ENCODE measurements at regions not wholly inside any gene's neighbourhood (a gene's known extent, or its start where the extent isn't known, plus 50 kb on each side); places are given as distances from the start of the nearest gene placed in this dataset.

DNA sequence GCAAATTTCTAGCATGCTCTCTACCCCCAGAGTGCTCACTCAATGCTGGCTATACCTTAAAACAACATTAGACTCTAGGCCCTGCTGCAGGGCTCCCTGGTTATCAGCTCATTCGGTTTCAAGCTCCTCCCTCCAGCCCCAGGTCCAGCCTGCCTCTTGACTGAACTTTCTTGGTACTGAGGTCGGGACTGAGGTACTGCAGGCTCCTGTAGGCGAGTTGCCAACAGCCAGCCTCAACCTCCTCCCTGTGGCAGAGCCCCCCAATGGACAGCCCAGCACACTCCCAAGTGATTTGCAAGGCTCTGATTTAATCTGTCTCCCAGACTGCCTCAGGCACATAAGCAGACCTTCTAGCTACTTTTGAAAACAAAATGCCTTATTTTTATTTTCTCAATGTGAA is 73.6 kb upstream of the EIF3M start:
- no peak for DNase-seq (ENCODE audit: low spot score)
- Mint-ChIP-seq H3K4me1 (ENCODE audit: low read depth) (no peaks in the 10 kb centered on the region), H3K27ac (ENCODE audit: unreplicated experiment) (no peak overlapping the region), H3K9me3 (ENCODE audit: low read depth) (no peaks in the 10 kb centered on the region), H3K27me3 (ENCODE audit: low read depth) (no peaks in the 10 kb centered on the region), H3K36me3 (ENCODE audit: low read depth) (no peaks in the 10 kb centered on the region), H3K4me3 (ENCODE audit: unreplicated experiment) (no peak overlapping the region)
- TF ChIP-seq, protein P1, sequence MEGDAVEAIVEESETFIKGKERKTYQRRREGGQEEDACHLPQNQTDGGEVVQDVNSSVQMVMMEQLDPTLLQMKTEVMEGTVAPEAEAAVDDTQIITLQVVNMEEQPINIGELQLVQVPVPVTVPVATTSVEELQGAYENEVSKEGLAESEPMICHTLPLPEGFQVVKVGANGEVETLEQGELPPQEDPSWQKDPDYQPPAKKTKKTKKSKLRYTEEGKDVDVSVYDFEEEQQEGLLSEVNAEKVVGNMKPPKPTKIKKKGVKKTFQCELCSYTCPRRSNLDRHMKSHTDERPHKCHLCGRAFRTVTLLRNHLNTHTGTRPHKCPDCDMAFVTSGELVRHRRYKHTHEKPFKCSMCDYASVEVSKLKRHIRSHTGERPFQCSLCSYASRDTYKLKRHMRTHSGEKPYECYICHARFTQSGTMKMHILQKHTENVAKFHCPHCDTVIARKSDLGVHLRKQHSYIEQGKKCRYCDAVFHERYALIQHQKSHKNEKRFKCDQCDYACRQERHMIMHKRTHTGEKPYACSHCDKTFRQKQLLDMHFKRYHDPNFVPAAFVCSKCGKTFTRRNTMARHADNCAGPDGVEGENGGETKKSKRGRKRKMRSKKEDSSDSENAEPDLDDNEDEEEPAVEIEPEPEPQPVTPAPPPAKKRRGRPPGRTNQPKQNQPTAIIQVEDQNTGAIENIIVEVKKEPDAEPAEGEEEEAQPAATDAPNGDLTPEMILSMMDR (IDR thresholded peaks at IDR 0.05), result no peak

DNA sequence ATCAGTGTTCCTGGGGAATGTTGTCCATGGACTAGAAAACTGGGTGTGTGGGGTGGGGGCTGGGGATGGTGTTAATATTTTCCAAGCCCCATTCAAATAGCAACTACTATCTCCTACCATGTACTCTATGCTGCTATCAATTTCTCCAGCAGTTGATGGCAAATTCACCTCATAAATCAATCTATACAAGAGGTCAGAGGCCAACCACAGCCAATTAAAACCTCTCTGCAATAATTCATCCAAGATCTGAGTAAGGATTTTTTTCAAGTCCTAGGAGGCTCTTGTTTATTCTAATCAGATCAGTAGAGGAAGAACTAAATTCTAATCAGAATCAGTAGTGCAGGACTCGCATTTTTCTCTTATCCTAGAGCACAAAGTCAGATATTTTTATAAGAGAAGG is 73.4 kb upstream of the WT1 start:
- no peak overlapping the region for H3K4me3 Mint-ChIP-seq (ENCODE audit: unreplicated experiment)
- no peaks in the 10 kb centered on the region for H3K27me3 Mint-ChIP-seq (ENCODE audit: low read depth)
- DNase-seq (ENCODE audit: low spot score), result no peak
- no peaks in the 10 kb centered on the region for H3K4me1 Mint-ChIP-seq (ENCODE audit: low read depth)
- no peaks in the 10 kb centered on the region for H3K9me3 Mint-ChIP-seq (ENCODE audit: low read depth)
- TF ChIP-seq, protein P1 (IDR thresholded peaks at IDR 0.05), result no peak
- H3K27ac Mint-ChIP-seq (ENCODE audit: unreplicated experiment), result no peak overlapping the region
- no peaks in the 10 kb centered on the region for H3K36me3 Mint-ChIP-seq (ENCODE audit: low read depth)

DNA sequence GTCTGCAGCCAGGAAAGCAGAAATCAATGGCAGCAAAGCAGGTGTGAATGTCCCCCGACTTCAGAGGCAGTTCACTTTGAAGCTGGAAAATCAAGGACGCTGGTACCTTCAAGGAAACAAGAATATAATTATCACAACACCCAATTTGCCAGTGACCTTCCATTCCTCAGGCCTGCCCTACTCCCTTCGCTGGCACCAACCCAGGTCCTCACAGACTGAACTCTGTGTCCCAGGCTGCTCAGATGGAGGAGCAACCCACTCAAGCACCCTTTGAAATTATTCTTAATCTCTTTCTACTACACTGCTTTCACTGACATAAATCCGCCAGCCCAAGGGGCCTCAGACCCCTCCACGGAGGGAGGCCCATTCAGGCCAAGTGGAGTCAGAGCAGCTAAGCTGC is 64.7 kb upstream of the WT1 start:
- TF ChIP-seq, protein P1 (IDR thresholded peaks at IDR 0.05), result no peak
- Mint-ChIP-seq H3K27me3 (ENCODE audit: low read depth) (no peaks in the 10 kb centered on the region), H3K4me1 (ENCODE audit: low read depth) (no peaks in the 10 kb centered on the region), H3K36me3 (ENCODE audit: low read depth) (no peaks in the 10 kb centered on the region), H3K4me3 (ENCODE audit: unreplicated experiment) (no peak overlapping the region), H3K27ac (ENCODE audit: unreplicated experiment) (no peak overlapping the region), H3K9me3 (ENCODE audit: low read depth) (no peaks in the 10 kb centered on the region)
- no peak for DNase-seq (ENCODE audit: low spot score)

DNA sequence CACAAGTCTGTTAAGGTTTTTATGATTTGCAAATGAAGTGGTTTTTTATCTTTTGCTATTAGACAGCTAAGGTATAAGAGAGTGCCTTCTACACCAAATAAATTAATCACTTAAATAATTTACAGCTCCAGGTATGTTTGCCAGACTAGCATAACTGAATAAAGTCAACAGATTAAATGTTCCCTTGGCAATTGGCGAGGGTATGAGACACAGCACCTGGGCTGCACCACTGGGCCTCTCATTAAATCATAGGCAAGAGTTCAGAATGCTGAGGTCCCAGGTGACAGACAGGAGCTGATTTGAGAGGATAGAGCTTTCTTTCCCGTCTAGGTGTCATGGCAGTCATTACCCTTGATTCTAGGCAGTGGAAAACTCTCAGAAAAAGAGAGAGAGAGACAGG is 62.6 kb upstream of the WT1 start:
- TF ChIP-seq, protein P1 (IDR thresholded peaks at IDR 0.05), result no peak
- DNase-seq (ENCODE audit: low spot score), result no peak
- Mint-ChIP-seq H3K9me3 (ENCODE audit: low read depth) (no peaks in the 10 kb centered on the region), H3K27ac (ENCODE audit: unreplicated experiment) (no peak overlapping the region), H3K27me3 (ENCODE audit: low read depth) (no peaks in the 10 kb centered on the region), H3K4me1 (ENCODE audit: low read depth) (peaks cover 6% of the 10 kb centered on the region), H3K4me3 (ENCODE audit: unreplicated experiment) (no peak overlapping the region), H3K36me3 (ENCODE audit: low read depth) (no peaks in the 10 kb centered on the region)

DNA sequence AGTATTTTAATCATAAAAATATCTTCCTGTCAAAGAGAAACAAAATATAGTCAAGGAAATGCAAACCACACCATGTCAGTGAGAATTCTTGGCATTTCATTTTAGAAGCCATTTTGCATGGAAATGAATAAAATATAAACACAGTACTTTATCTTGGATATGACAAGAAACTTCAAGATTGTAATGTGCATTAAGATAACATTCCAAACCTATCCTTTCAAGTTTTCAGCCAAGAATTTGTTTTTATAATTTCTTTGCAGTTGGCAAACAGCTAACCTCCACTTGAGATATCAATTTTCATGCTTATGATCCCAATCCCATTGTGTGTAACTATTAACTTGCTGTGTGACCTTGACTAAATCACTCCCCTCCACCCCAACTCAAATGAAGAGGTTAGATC is 59.3 kb upstream of the WT1 start:
- H3K4me3 Mint-ChIP-seq (ENCODE audit: unreplicated experiment), result no peak overlapping the region
- TF ChIP-seq, protein P1 (IDR thresholded peaks at IDR 0.05), result no peak
- no peak for DNase-seq (ENCODE audit: low spot score)
- H3K4me1 Mint-ChIP-seq (ENCODE audit: low read depth), result peaks cover 6% of the 10 kb centered on the region
- no peak overlapping the region for H3K27ac Mint-ChIP-seq (ENCODE audit: unreplicated experiment)
- peaks cover 3% of the 10 kb centered on the region for H3K27me3 Mint-ChIP-seq (ENCODE audit: low read depth)
- no peaks in the 10 kb centered on the region for H3K9me3 Mint-ChIP-seq (ENCODE audit: low read depth)
- H3K36me3 Mint-ChIP-seq (ENCODE audit: low read depth), result no peaks in the 10 kb centered on the region
